H1 (cell line): ENCODE measurements at regions not wholly inside any gene's neighbourhood (a gene's known extent, or its start where the extent isn't known, plus 50 kb on each side); places are given as distances from the start of the nearest gene placed in this dataset.

Experiments
- CEBPB ChIP-seq: IDR thresholded peaks from 2 replicates; pipeline ENCODE4 v1.6.1; 2012; ENCODE audit warnings: low read depth, low read length
- CHD2 ChIP-seq: IDR thresholded peaks from 2 replicates; pipeline ENCODE4 v1.6.1; 2012; ENCODE audit warnings: low read length, improper control_type of control experiment
- TF ChIP-seq, protein P1 (sequence below): IDR thresholded peaks from 2 replicates; pipeline ENCODE4 v1.6.1; 2012; ENCODE audit warnings: inconsistent platforms
- TF ChIP-seq, protein P2 (sequence below), 3 experiments: IDR thresholded peaks; 1 replicate in 2 of 3; 2 replicates in 1 of 3; pipeline versions ENCODE4 v1.5.1 to v1.6.1; 2011; ENCODE audit warnings: low read length in 3 of 3, mild to moderate bottlenecking in 3 of 3, inconsistent platforms in 2 of 3, low read depth in 1 of 3, moderate library complexity in 1 of 3; ENCODE audit not compliant: insufficient read depth in 1 of 3; ENCODE audit errors: control extremely low read depth in 1 of 3

DNA sequence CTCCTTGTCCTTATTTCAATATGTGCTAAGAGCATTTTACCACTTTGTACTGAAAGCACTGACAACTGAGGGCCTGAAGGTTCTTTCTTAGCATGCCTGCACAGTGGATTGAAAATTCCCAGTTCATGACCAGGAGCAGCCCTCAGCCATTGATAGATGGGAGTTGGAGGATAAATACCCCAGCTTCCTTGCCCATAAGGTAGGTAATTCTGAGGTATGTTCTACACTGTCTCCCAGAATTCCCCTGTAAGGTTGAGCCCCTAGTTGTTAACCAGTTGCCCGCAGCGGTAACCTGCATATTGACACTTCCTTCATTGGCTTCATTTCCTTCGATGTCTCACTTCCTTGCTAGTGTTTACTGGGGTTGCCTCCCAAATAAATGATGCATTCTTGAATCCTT lies 162.0 kb downstream of the CDC5L start:
- TF ChIP-seq, protein P1, sequence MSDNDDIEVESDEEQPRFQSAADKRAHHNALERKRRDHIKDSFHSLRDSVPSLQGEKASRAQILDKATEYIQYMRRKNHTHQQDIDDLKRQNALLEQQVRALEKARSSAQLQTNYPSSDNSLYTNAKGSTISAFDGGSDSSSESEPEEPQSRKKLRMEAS: no peak
- TF ChIP-seq, protein P2, sequence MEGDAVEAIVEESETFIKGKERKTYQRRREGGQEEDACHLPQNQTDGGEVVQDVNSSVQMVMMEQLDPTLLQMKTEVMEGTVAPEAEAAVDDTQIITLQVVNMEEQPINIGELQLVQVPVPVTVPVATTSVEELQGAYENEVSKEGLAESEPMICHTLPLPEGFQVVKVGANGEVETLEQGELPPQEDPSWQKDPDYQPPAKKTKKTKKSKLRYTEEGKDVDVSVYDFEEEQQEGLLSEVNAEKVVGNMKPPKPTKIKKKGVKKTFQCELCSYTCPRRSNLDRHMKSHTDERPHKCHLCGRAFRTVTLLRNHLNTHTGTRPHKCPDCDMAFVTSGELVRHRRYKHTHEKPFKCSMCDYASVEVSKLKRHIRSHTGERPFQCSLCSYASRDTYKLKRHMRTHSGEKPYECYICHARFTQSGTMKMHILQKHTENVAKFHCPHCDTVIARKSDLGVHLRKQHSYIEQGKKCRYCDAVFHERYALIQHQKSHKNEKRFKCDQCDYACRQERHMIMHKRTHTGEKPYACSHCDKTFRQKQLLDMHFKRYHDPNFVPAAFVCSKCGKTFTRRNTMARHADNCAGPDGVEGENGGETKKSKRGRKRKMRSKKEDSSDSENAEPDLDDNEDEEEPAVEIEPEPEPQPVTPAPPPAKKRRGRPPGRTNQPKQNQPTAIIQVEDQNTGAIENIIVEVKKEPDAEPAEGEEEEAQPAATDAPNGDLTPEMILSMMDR (IDR thresholded peaks at IDR 0.05; ENCODE audit: control extremely low read depth in 1 of 3, insufficient read depth in 1 of 3, low read depth in 1 of 3, low read length in 3 of 3): no peak
- TF ChIP-seq CHD2: no peak
- TF ChIP-seq CEBPB: no peak
